Adrenal gland (tissue), 9 donors: ENCODE measurements at regions not wholly inside any gene's neighbourhood (a gene's known extent, or its start where the extent isn't known, plus 50 kb on each side); places are given as distances from the start of the nearest gene placed in this dataset.

Source experiments
- DNase-seq, 7 donors: peaks; one replicate each; pipeline ENCODE4 v3.0.0-alpha.2; 2019 to 2020
- H3K27ac ChIP-seq, 5 donors: fragments of 200-600 bp; sonication (generic) in 4 of 5; 1 replicate in 3 of 5; 2 replicates in 2 of 5; pipeline versions ENCODE4 v1.5.1 to v1.8.0; 2016 to 2020; ENCODE audit warnings: mild to moderate bottlenecking in 1 of 5
- H3K27me3 ChIP-seq: fragments of 200-600 bp; 2 replicates; pipeline ENCODE4 v1.8.0; 2021
- H3K36me3 ChIP-seq, 2 donors: fragments of 200-600 bp; replicated peaks in 1 of 2; 1 replicate in 1 of 2; 2 replicates in 1 of 2; pipeline versions ENCODE4 v1.5.1 to v1.8.0; 2018 to 2022
- H3K4me1 ChIP-seq, 2 donors: fragments of 200-600 bp; replicated peaks in 1 of 2; 1 replicate in 1 of 2; 2 replicates in 1 of 2; pipeline versions ENCODE4 v1.5.1 to v1.8.0; 2018 to 2021
- H3K4me3 ChIP-seq, 4 donors: fragments of 200-600 bp; sonication (generic) in 3 of 4; one replicate each; pipeline ENCODE4 v1.5.1; 2016 to 2018
- H3K9me3 ChIP-seq, 3 donors: fragments of 200-600 bp; sonication (generic) in 1 of 3; replicated peaks in 1 of 3; 1 replicate in 2 of 3; 2 replicates in 1 of 3; pipeline versions ENCODE4 v1.5.1 to v1.8.0; 2016 to 2021
- POLR2A ChIP-seq, 2 donors: fragments of 450-650 bp; IDR thresholded peaks; one replicate each; pipeline ENCODE4 v1.6.1; 2017; ENCODE audit warnings: antibody characterized with exemption in 2 of 2, mild to moderate bottlenecking in 2 of 2, moderate library complexity in 1 of 2
- WGBS, 4 donors: extraction: QIAGEN DNeasy Blood & Tissue Kit in 2 of 4; methylation state at CpG; one replicate each; pipeline versions ENCODE4 v1.1.5 to v1.1.7; 2013 to 2017; 5-methylcytosine and 5-hydroxymethylcytosine counted together
- intact Hi-C, 2 donors: fragments of 100-400 bp; cut with DNase I; formaldehyde crosslinking; loops; one replicate each; pipeline versions ENCODE4 v1.14.1 to v1.15.0; 2022 to 2023
- TF ChIP-seq, protein P1 (sequence below), 6 experiments: fragments of 450-650 bp in 4 of 6; fragments of 200-600 bp in 2 of 6; sonication (generic) in 1 of 6; IDR thresholded peaks; 1 replicate in 5 of 6; 2 replicates in 1 of 6; pipeline versions ENCODE4 v1.5.1 to v1.8.0; 2016 to 2021; ENCODE audit warnings: antibody characterized with exemption in 6 of 6, mild to moderate bottlenecking in 2 of 6, moderate library complexity in 1 of 6
- donor health status: healthy with polysubstance abuse.
- donor health status: Bipolar disorder and iron deficiency.
- donor health status: DM: yes; HTN: yes; CAD: no.
- donor health status: DM: no; HTN: no; CAD: no.
- donor health status: DM: no; HTN: no; CAD: no.

DNA sequence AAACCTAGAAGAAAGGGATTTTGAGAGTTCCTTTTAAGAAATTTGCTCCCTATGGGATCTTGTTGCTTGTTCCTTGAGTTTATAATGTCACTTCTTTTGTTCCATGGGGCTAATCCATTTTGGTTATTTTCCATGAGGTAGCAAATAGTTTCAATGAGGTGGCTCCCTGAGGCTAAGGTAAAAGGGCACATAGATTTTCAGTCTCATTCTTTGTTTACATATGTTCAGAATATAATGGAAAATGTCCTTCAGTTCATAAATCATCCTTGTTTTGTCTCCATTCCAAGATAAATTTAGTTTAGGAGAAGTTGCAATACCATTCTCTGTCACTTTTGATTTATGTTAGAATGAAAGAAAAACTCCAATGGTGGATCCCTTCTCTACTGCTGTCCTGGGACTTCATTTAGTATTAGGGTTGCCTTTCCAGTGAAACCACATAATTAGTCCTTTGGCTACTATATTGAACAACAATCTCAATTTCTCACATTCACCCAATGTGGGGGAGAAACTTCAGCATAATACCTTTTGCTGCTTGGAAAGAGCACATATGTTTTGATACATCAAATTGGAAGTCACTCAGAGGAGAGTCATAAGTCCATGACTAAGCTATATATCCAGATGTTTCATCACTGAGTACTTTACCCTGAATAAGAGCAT, 80.9 kb upstream of the ADAMTS5 start:
- Histone ChIP-seq H3K36me3 (no peaks in the 10 kb centered on the region), H3K9me3 (no peaks in the 10 kb centered on the region), H3K27me3 (no peaks in the 10 kb centered on the region), H3K27ac (no peak overlapping the region), H3K4me1 (no peaks in the 10 kb centered on the region), H3K4me3 (no peak overlapping the region)
- TF ChIP-seq, protein P1, sequence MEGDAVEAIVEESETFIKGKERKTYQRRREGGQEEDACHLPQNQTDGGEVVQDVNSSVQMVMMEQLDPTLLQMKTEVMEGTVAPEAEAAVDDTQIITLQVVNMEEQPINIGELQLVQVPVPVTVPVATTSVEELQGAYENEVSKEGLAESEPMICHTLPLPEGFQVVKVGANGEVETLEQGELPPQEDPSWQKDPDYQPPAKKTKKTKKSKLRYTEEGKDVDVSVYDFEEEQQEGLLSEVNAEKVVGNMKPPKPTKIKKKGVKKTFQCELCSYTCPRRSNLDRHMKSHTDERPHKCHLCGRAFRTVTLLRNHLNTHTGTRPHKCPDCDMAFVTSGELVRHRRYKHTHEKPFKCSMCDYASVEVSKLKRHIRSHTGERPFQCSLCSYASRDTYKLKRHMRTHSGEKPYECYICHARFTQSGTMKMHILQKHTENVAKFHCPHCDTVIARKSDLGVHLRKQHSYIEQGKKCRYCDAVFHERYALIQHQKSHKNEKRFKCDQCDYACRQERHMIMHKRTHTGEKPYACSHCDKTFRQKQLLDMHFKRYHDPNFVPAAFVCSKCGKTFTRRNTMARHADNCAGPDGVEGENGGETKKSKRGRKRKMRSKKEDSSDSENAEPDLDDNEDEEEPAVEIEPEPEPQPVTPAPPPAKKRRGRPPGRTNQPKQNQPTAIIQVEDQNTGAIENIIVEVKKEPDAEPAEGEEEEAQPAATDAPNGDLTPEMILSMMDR (IDR thresholded peaks at IDR 0.05) = no peak
- no peak for TF ChIP-seq POLR2A (IDR thresholded peaks at IDR 0.05)
- intact Hi-C loops = no loop called here
- no peak for DNase-seq

DNA sequence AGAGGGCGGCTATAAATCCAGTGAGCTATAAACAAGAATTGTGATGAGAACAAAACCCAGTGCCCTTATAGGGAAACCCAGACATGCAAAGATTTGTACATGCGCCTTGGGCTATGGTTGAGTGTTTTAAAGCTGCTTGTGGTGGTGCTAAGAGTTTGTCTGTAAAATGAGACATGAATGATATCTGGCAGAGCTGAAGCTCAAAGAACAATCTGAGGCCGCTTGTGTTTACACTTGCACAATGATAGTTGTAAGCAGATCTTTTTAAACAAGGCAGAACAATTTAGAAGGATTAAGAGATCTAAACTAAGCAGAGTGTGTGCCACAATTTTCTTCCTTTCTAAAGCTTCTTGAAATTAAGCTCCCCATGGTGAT, 80.4 kb upstream of the ADAMTS5 start:
- intact Hi-C loops = no loop called here
- DNase-seq = no peak
- H3K9me3 ChIP-seq = no peaks in the 10 kb centered on the region
- no peaks in the 10 kb centered on the region for H3K36me3 ChIP-seq
- WGBS, 4 donors = 83 to 91% (median 84%) methylated on average over 3 of the region's 3 CpGs
- H3K27ac ChIP-seq = no peak overlapping the region
- no peak overlapping the region for H3K4me3 ChIP-seq
- no peaks in the 10 kb centered on the region for H3K4me1 ChIP-seq
- no peaks in the 10 kb centered on the region for H3K27me3 ChIP-seq
- TF ChIP-seq, protein P1 (IDR thresholded peaks at IDR 0.05) = no peak

DNA sequence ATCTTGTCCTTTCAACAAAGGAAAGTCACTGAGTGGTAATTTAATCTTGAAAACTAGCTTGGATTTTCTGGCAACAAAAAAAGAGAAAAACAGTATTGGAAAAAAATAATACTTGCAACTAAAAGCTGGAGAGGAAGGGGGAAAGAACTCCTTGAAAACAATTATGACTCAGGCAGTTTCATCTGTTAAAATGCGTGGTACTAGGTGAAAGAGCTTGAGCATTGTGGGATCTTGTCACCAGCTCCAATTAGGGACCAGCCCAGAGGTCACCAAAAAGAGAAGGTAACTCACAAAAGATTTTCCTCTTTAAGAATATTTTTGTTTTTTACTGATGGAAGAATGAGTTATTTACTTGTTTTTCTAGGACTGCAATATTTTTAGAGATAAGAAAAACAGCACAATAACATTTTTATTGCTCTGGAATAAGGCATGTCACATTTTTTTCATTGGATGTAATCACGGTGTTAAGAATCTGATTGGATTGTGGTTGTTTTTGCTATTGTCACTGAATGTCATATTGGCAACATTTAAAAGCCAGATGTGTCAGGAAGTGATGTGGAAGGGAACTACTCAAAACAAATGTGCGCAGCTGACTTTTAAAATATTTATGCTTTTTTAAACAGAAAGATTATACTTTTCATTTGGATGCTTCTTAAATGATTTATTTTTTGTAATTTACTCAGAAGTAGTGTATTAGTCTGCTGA, 78.5 kb upstream of the ADAMTS5 start:
- H3K4me1 ChIP-seq = no peaks in the 10 kb centered on the region
- H3K27ac ChIP-seq = no peak overlapping the region
- TF ChIP-seq, protein P1 (IDR thresholded peaks at IDR 0.05) = no peak
- TF ChIP-seq POLR2A (IDR thresholded peaks at IDR 0.05) = no peak
- no peak overlapping the region for H3K4me3 ChIP-seq
- H3K36me3 ChIP-seq = no peaks in the 10 kb centered on the region
- no peak for DNase-seq
- intact Hi-C loops = no loop called here
- no peaks in the 10 kb centered on the region for H3K9me3 ChIP-seq
- no peaks in the 10 kb centered on the region for H3K27me3 ChIP-seq
- WGBS, 4 donors = 55 to 65% (median 61%) methylated on average over 3 of the region's 3 CpGs

DNA sequence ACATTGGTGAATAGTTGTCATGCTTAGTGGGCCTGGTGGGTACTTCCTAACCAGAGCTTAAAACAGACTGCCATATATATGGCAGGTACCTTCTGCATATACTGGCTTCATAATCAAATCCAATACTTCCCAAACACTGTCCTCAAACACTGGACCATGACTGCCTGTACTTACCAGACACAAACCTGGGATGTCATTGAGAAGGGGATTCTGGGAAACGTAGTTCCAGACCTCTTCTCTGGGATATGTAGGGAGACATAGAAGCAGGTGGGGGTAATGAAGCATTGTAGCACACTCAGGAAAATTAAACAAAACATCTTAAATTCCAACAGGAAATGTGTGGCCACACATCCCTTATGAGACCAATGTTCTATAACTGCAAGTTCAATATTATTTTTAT, 76.5 kb upstream of the ADAMTS5 start:
- Histone ChIP-seq H3K9me3 (no peaks in the 10 kb centered on the region), H3K27me3 (no peaks in the 10 kb centered on the region), H3K36me3 (no peaks in the 10 kb centered on the region), H3K27ac (no peak overlapping the region), H3K4me3 (no peak overlapping the region), H3K4me1 (no peaks in the 10 kb centered on the region)
- 78 to 94% (median 87%) methylated on average over 1 of the region's 1 CpG for WGBS, 4 donors
- no peak for DNase-seq
- intact Hi-C loops = no loop called here
- TF ChIP-seq, protein P1 (IDR thresholded peaks at IDR 0.05) = no peak
- TF ChIP-seq POLR2A (IDR thresholded peaks at IDR 0.05) = no peak
